GM12878 (cell line): ENCODE measurements at regions not wholly inside any gene's neighbourhood (a gene's known extent, or its start where the extent isn't known, plus 50 kb on each side); places are given as distances from the start of the nearest gene placed in this dataset.

ENCODE experiments used
- ATAC-seq: fragments of 200-7000 bp; cut with Tn5 transposase; 3 replicates; pipeline ENCODE4 v1.9.1; 2020; ENCODE audit warnings: mild to moderate bottlenecking, moderate library complexity
- BruUV-seq: library from RNA; stranded (reverse); fragments of 400-500 nt; replicated peaks from 2 replicates; lab custom pipeline; 2021; lab: Mats Ljungman, UMichigan
- CTCF ChIA-PET: fragments of 300-600 bp; sonication (Branson Sonifier 250); formaldehyde crosslinking; extraction: SDS; loops from one replicate; lab custom pipeline; 2021; ENCODE audit warnings: inconsistent platforms; lab: Yijun Ruan, JAX
- POLR2A ChIA-PET: fragments of 350-600 bp; formaldehyde crosslinking; extraction: SDS; loops from one replicate; lab custom pipeline; 2021; ENCODE audit warnings: inconsistent platforms; lab: Charles Lee
- RAD21 ChIA-PET: fragments of 300-600 bp; sonication (Branson Sonifier 250); formaldehyde crosslinking; loops from one replicate; lab custom pipeline; 2023; ENCODE audit warnings: antibody characterized with exemption; ENCODE audit not compliant: unreplicated experiment; lab: Charles Lee
- SMC1A ChIA-PET: fragments of 300-600 bp; sonication (Branson Sonifier 250); formaldehyde crosslinking; loops from one replicate; lab custom pipeline; 2023; ENCODE audit not compliant: unreplicated experiment, uncharacterized antibody; lab: Charles Lee
- DNase-seq: peaks from one replicate; pipeline ENCODE4 v3.0.0-alpha.2; 2011; ENCODE audit warnings: low read depth, low spot score
- FAIRE-seq: peaks from 3 replicates; lab custom pipeline; 2011; peaks lifted over from hg19 to GRCh38; lab: Jason Lieb, UNC
- H2AFZ ChIP-seq: 2 replicates; pipeline ENCODE4 v1.6.0; 2011; ENCODE audit warnings: low read depth, low read length, control low read depth; ENCODE audit not compliant: control insufficient read depth
- H3K27ac ChIP-seq: 2 replicates; pipeline ENCODE4 v1.5.1; 2011; ENCODE audit warnings: control low read depth; ENCODE audit not compliant: control insufficient read depth, insufficient read depth
- H3K27me3 ChIP-seq, 2 experiments: replicated peaks in 1 of 2; 2 replicates each; pipeline versions ENCODE4 v1.6.0 to v1.6.1; 2011; ENCODE audit warnings: low read length in 1 of 2; ENCODE audit not compliant: control insufficient read depth in 2 of 2, insufficient read depth in 2 of 2
- H3K36me3 ChIP-seq, 2 experiments: 2 replicates each; pipeline ENCODE4 v1.5.1; 2011; ENCODE audit warnings: low read length in 1 of 2; ENCODE audit not compliant: control insufficient read depth in 2 of 2, insufficient read depth in 2 of 2
- H3K4me1 ChIP-seq: 2 replicates; pipeline ENCODE4 v1.6.1; 2011; ENCODE audit warnings: mild to moderate bottlenecking, low read length, moderate library complexity, mixed read lengths; ENCODE audit not compliant: control insufficient read depth, insufficient read depth
- H3K4me2 ChIP-seq: 2 replicates; pipeline ENCODE4 v1.6.0; 2011; ENCODE audit warnings: control low read depth; ENCODE audit not compliant: control insufficient read depth, insufficient read depth
- H3K4me3 ChIP-seq: fragments of 200-600 bp; sonication (generic); 2 replicates; pipeline ENCODE4 v1.5.1; 2016
- H3K79me2 ChIP-seq: 2 replicates; pipeline ENCODE4 v1.6.0; 2011; ENCODE audit warnings: low read length; ENCODE audit not compliant: control insufficient read depth, insufficient read depth
- H3K9ac ChIP-seq: 2 replicates; pipeline ENCODE4 v1.8.0; 2011; ENCODE audit warnings: low read length, control low read depth, mixed read lengths; ENCODE audit not compliant: control insufficient read depth, insufficient read depth
- H3K9me3 ChIP-seq: replicated peaks from 3 replicates; pipeline ENCODE4 v1.5.1; 2011; ENCODE audit warnings: mild to moderate bottlenecking, low read length; ENCODE audit not compliant: control insufficient read depth, insufficient read depth
- H4K20me1 ChIP-seq: 2 replicates; pipeline ENCODE4 v1.6.0; 2011; ENCODE audit not compliant: control insufficient read depth, insufficient read depth
- ASH2L ChIP-seq: fragments of 300-600, 200-600 bp; sonication (generic); IDR thresholded peaks from 2 replicates; pipeline ENCODE4 v1.6.1; 2017; ENCODE audit warnings: low read depth, mild to moderate bottlenecking, borderline replicate concordance
- CREM ChIP-seq: IDR thresholded peaks from 2 replicates; pipeline ENCODE4 v1.6.1; 2014; ENCODE audit warnings: antibody characterized with exemption, low read depth
- FOS ChIP-seq: IDR thresholded peaks from 3 replicates; pipeline ENCODE4 v1.6.1; 2011; ENCODE audit warnings: borderline replicate concordance; ENCODE audit not compliant: insufficient read length; ENCODE audit errors: extremely low read depth
- MTA2 ChIP-seq: fragments of 450-650 bp; IDR thresholded peaks from 2 replicates; pipeline ENCODE4 v1.6.1; 2016; ENCODE audit warnings: low read depth, mild to moderate bottlenecking, moderate library complexity
- RFX5 ChIP-seq: IDR thresholded peaks from 2 replicates; pipeline ENCODE4 v1.6.1; 2011; ENCODE audit warnings: low read depth, low read length, improper control_type of control experiment
- SMAD1 ChIP-seq: fragments of 450-650 bp; IDR thresholded peaks from 2 replicates; pipeline ENCODE4 v1.6.1; 2018; ENCODE audit warnings: mild to moderate bottlenecking, low read depth; ENCODE audit not compliant: partially characterized antibody
- SMARCA5 ChIP-seq: fragments of 450-650 bp; IDR thresholded peaks from 2 replicates; pipeline ENCODE4 v1.6.1; 2017; ENCODE audit warnings: mild to moderate bottlenecking
- SREBF2 ChIP-seq: IDR thresholded peaks from 2 replicates; pipeline ENCODE4 v1.6.1; 2012; ENCODE audit warnings: mild to moderate bottlenecking, low read length
- TCF3 ChIP-seq: IDR thresholded peaks from 2 replicates; pipeline ENCODE4 v1.6.1; 2012; ENCODE audit warnings: low read depth, mild to moderate bottlenecking, low read length, borderline replicate concordance; ENCODE audit not compliant: insufficient read depth
- ZNF24 ChIP-seq: fragments of 450-650 bp; IDR thresholded peaks from 2 replicates; pipeline ENCODE4 v1.6.1; 2017; ENCODE audit warnings: antibody characterized with exemption, mild to moderate bottlenecking
- ZSCAN29 ChIP-seq: fragments of 450-650 bp; IDR thresholded peaks from 2 replicates; pipeline ENCODE4 v1.6.1; 2017; ENCODE audit warnings: mild to moderate bottlenecking, moderate library complexity
- WGBS: methylation state at CpG from one replicate; pipeline ENCODE4 v1.1.6; 2016; ENCODE audit warnings: low lambda C conversion rate; ENCODE audit not compliant: insufficient replicate concordance, insufficient coverage; ENCODE audit errors: missing lambda C conversion rate; 5-methylcytosine and 5-hydroxymethylcytosine counted together
- in situ Hi-C: fragments of 300-500 bp; cut with MboI; formaldehyde crosslinking; loops from 9 replicates; pipeline ENCODE4 v1.14.3; 2018; ENCODE audit warnings: mixed read lengths
- intact Hi-C: fragments of 100-400 bp; cut with micrococcal nuclease; formaldehyde crosslinking; loops from one replicate; pipeline ENCODE4 v1.14.2; 2022; ENCODE audit not compliant: unreplicated experiment

DNA sequence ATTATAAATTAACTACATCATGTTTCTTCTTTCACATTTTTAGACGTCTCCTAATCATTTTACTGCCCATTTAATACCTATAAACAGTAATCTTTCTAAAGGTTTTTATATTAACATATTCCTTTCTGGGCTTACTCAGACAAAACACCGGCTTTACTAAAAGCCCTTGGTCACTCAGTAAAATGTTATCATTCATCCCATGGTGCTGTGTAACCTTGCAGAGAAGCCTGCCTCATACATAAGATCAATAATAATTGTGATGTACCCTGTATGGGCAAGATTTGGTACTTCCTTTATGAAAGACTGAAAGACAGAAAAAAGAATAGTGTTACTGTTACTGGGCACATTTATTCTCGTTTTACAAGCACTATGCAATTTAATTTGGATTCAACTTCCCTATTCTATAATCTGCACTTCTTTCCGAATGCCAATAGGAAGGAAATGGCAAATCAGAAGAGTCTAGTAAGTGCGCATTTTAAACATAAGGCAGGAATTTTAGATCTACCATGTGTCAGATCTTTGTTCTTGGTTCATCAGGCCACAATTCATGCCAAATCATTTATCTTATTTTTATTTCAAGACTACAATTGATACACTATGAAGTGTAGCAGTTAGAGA is 522.2 kb downstream of the CSNK1G3 start:
- BruUV-seq = no TSS peak
- TF ChIP-seq SMAD1 (no peak), SREBF2 (no peak), RFX5 (no peak), TCF3 (no peak)
- TF ChIP-seq, all 136 proteins: peak for 0
- H3K4me2 ChIP-seq = peak overlapping the region; percentile 55; the same call in 1 of the 2 replicates
- ChIA-PET POLR2A (interaction anchor here (0.7 to 1.0 kb wide), 2 partner anchors 19 to 20 kb away, joined by 3 to 4 read pairs; no protein-coding TSS in a partner anchor), RAD21 (interaction anchor here (0.9 to 2.5 kb wide), 8 partner anchors 10 to 874 kb away, joined by 3 to 14 read pairs (median 4); no protein-coding TSS in a partner anchor), SMC1A (interaction anchor here (1.0 to 2.9 kb wide), 5 partner anchors 10 to 64 kb away, joined by 3 to 34 read pairs (median 3); no protein-coding TSS in a partner anchor), CTCF (no interaction called here)
- H3K4me3 ChIP-seq = no peak overlapping the region
- ATAC-seq (peak; percentile 20; the same call in 2 of the 3 replicates), DNase-seq (no peak), FAIRE-seq (no peak)
- in situ Hi-C loops = no loop called here
- H3K27me3 ChIP-seq = no peaks in the 10 kb centered on the region
- intact Hi-C loops = loop anchor here (10.0 kb wide), 1 partner anchor 901 kb away; no protein-coding TSS in a partner anchor
- no peak overlapping the region for H3K9ac ChIP-seq
- peak overlapping the region; percentile 53; the same call in 1 of the 2 replicates for H3K27ac ChIP-seq
- H2AFZ ChIP-seq = peak overlapping the region; percentile 29
- WGBS = 39% methylated on average over 5 of the region's 5 CpGs
- no peaks in the 10 kb centered on the region for H3K36me3 ChIP-seq
- no peaks in the 10 kb centered on the region for H3K79me2 ChIP-seq
- H4K20me1 ChIP-seq = no peaks in the 10 kb centered on the region
- no peaks in the 10 kb centered on the region; the same call in 1 of the 3 replicates for H3K9me3 ChIP-seq
- H3K4me1 ChIP-seq = peaks cover 22% of the 10 kb centered on the region

DNA sequence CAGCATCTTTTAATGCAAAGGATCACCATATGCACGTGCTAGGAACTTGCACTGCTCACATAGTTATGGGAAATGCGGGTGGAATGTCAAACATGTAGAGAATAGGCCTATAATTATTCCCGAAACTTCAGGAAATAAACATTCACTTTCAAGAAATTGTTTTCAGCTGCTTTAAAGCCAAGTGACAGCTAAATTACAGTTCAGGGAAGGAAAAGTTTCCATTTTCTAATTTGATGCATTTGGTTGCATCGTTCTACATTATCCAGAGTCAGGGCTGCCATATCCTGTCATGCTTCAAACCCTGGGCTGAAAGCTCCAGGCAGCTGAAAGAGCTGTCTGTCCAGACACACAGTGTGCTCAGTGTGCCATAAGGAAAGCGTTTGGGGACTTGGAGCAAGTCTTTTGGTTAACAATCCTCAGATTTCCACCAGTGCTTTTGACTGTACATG is 518.1 kb downstream of the CSNK1G3 start:
- POLR2A ChIA-PET = no interaction called here
- Histone ChIP-seq H3K4me3 (no peak overlapping the region), H3K9me3 (no peaks in the 10 kb centered on the region; the same call in 2 of the 3 replicates), H3K79me2 (no peaks in the 10 kb centered on the region), H3K9ac (no peak overlapping the region), H3K4me1 (peaks cover 12% of the 10 kb centered on the region), H3K27ac (no peak overlapping the region), H3K4me2 (no peak overlapping the region), H4K20me1 (no peaks in the 10 kb centered on the region), H3K27me3 (no peaks in the 10 kb centered on the region), H3K36me3 (no peaks in the 10 kb centered on the region), H2AFZ (no peak overlapping the region)
- SMC1A ChIA-PET = interaction anchor here (1.6 kb wide), 1 partner anchor 9 kb away, joined by 3 read pairs; no protein-coding TSS in a partner anchor
- in situ Hi-C loops (no loop called here), intact Hi-C loops (loop anchor here (10.0 kb wide), 1 partner anchor 905 kb away; no protein-coding TSS in a partner anchor)
- no peak for TF ChIP-seq FOS
- TF ChIP-seq ASH2L = no peak
- TF ChIP-seq CREM = no peak
- TF ChIP-seq ZSCAN29 = no peak
- TF ChIP-seq SMARCA5 = no peak
- no peak for TF ChIP-seq ZNF24
- TF ChIP-seq MTA2 = no peak
- RAD21 ChIA-PET = no interaction called here
- CTCF ChIA-PET = interaction anchor here (1.6 kb wide), 1 partner anchor 9 kb away, joined by 4 read pairs; no protein-coding TSS in a partner anchor
- no peak for DNase-seq
- no peak for ATAC-seq
- WGBS = 59% methylated on average over 5 of the region's 5 CpGs
- no peak for FAIRE-seq
- BruUV-seq = no TSS peak
